Ramos (cell line): ENCODE measurements at regions not wholly inside any gene's neighbourhood (a gene's known extent, or its start where the extent isn't known, plus 50 kb on each side); places are given as distances from the start of the nearest gene placed in this dataset.
"Not testable (repeated sequence)": the region's sequence is repeated elsewhere in the genome, so short reads cannot be mapped to it uniquely, and the experiment has no call there.

Experiments used
- in situ Hi-C: fragments of 300-500 bp; cut with MboI; formaldehyde crosslinking; loops from one replicate; pipeline ENCODE4 v1.14.3; 2022; ENCODE audit warnings: low sequenced_read_pairs; ENCODE audit not compliant: unreplicated experiment

- in situ Hi-C loops = not testable (repeated sequence)
Measured at GRCh38 chr10:78096486-78096885, 62.8 kb downstream of the RPS24 start.

- in situ Hi-C loops = not testable (repeated sequence)
Measured at GRCh38 chr10:78102593-78102992, 68.9 kb downstream of the RPS24 start.

GRCh38 chr10:78109210-78109609 lies 75.5 kb downstream of the RPS24 start:
- in situ Hi-C loops = no loop called here

DNA sequence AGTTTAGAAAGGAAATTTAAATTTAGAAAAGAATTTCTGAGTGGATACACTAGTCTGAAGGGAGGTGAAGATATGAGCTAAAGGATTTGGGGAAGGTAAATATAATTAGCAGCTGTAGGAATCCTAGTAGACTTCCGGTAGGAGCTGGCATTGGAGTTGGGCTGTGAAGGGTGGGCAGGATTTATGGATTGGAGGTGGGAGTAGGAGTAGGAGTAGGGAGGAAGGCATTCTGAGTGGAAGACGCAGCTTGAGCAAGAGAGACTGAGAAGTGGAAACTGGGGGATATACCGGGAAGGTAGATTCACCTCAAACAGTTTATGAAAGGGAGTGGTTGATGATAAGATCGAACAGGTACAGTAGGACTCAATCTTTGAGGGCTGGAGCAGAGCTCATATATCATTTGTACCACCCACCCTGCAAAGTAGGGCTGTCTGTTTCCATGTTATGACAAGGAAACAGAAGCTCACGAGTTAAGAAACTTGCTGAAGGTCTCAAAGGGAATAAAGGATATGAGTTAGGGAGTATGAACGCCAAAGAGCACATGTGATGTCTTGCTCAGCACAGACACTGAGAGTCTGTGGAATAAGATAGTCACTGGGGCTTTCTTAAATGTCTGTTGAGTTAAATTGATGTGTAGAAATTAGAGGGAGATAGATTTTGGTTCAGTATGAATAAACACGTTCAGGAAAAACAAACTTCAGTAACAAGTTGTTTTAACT lies 81.6 kb downstream of the RPS24 start:
- in situ Hi-C loops = no loop called here

DNA sequence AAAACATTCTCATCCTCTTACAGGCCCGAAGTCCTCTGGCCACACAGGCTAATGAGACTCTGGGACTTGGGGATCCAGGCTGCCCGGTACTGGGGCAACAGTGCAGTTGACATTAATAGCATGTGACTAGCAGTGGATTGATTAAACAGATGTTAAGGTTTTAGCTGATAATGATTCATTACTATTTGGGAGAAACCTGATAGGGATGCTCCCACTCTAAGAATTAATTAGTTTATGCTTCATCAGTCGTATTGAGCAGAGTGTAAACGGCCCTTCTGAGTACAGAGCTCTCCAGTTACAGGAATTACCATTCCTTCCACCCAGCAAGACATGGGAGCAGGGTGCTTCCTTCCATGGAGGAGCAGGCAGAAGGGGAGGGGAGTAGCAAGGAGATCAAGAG lies 82.7 kb downstream of the RPS24 start:
- in situ Hi-C loops = no loop called here

DNA sequence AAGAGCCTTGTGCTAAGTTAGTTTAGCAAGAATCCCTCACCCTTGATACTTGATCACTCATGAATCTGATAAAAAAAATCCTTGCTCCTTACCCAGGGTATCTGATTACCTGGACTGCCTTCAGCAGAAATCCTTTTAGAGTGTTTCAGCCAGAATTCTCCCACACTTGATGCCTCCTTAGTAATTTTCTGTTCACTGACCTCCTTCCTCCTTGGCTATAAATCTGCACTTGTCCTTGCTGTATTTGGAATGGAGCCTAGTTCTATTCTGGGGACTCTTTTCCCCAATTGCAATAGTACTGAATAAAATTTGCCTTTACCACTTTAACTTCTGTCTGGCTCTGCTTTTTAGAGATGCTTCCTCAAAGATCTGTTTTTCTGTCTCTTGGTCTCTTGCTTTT lies 84.9 kb downstream of the RPS24 start:
- in situ Hi-C loops = no loop called here

DNA sequence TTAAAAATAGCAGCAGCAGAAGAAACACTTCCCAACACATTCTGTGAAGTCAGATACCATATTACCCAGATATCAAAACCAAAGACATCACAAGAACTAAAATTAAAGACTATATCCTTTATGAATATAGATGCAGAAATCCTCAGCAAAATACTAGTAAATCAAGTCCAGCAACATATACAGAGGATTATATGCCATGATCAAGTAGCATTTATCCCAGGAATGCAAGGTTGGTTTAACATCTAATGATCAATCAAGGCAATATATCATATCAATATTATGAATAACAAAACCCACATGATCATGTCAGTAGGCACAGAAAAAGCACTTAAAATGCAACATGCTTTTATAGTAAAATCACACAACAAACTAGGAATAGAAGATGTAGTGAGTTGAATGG lies 88.1 kb downstream of the RPS24 start:
- in situ Hi-C loops = no loop called here

DNA sequence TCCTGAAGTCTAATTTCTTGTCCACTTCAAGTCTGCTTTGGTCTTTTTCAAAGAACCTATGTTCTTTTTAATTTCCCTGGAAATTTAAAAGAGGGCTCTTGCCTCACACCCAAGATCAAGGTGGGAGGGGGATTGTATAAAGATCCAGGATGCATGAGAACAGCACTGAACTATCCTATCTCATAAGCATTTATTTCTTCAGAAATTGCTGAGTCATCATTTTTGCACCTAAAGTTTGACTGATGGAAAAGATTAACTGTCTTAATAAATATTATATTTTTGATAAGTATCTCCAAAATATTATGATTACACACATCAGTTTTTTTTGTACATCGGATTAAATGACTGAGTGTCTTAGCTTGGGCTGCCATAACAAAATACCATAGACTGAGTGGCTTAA lies 90.5 kb downstream of the RPS24 start:
- in situ Hi-C loops = no loop called here

- in situ Hi-C loops = no loop called here
Measured at GRCh38 chr10:78129211-78129610, 95.5 kb downstream of the RPS24 start.

DNA sequence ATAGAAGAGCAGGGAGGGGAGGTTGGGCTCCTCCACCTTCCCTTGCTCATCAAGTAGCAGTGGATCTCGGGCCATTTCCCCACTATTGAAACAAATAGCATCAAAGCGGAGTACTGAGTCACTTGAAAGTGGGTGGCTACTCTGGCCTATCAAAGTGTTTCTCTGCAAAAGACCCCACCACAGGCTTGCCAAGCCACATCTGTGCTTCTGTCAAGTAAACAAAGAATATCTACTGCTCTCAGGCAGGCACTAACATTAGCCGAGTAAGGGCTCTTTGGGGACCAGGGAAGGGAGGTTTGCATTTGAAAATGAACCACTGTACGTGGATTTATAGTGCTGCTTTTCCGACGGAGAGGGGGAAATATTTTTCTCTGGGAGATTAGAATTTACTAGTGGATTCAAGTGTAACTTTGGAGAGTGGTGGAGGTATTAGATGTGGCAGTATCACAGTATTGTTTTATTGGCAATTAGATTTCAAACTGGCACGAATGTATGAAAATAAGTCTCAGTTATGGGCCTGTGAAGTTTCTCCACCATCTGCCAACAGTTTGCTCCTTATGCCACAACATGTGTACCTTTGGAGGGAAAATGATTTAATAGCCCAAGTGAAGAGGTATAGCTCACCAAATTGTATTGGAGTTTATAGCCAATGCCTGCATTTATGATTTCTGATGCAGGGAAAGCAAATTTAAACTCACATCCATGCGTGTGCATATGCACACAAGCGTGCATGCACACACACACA lies 97.5 kb downstream of the RPS24 start:
- in situ Hi-C loops = no loop called here

DNA sequence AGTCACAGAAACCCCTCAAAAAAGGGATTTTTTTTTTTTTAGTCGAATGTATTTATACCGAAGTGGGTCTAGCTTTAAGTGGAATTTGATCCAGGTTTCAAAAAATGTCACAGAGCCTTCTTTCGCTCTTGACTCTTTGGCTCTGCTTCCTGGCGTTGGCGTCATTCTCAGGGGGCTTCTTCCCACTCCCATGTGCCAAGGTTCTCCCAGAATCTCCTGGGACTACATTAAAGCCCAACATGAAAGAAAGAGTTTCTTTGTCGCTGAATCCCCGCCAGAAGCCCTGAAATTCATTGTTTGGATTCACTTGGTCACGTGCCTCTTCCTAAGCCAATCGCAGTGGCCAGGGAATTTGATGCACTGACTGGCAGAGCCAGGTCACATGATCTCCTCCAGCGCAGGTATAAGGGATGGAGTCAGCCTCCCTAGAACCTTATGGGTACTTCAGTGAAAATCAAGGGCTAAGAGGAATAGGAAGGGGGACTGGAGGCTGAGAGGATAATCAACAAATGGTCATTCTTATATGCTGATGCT lies 101.2 kb downstream of the RPS24 start:
- in situ Hi-C loops = no loop called here

DNA sequence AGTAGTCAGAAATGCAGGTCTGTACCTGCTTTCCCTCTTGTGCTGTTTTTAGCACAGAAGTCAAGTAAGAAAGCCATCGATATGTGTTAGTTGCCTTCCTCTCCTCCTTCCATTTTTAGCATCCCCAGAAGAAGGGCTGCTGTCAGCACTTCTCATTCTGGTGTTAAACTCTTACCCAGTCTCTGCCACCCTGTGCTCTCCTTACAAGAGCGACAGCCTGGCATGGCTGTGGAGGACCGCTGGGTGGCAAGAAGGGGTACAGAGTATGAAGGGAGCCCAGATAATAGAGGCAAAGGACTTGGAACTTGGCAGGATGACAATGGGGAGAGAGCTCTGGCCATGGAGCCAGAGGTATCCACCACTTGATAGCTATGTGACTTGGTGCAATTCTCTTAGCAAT lies 103.5 kb downstream of the RPS24 start:
- in situ Hi-C loops = no loop called here

DNA sequence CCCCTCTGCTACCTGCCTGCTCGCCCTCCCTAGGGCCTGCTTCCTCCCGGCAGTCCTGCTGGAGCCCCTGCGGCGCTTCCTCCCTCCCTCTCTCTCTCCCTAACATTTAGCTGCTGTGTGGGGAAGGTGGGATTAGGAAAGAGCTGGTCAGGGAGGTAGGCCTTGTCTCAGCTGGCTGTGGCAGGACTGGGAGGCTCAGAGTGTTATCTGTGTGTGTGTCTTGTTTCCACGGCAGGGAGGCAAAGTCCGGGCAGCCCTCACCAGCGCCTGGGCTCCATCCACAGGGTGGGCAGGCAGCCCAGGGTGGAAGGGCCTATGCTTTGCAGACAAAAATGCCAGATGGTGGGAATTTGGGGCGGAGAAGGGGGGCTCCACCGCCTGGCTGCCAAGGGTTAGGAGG lies 105.7 kb downstream of the RPS24 start:
- in situ Hi-C loops = no loop called here

- in situ Hi-C loops = no loop called here
Measured at GRCh38 chr10:78140066-78140630, 106.5 kb downstream of the RPS24 start.

- in situ Hi-C loops = no loop called here
Measured at GRCh38 chr10:78143576-78143975, 109.9 kb downstream of the RPS24 start.

GRCh38 chr10:78146200-78146599 lies 112.5 kb downstream of the RPS24 start:
- in situ Hi-C loops = no loop called here

- in situ Hi-C loops = no loop called here
Measured at GRCh38 chr10:78147202-78147601, 113.5 kb downstream of the RPS24 start.

GRCh38 chr10:78148216-78148960 lies 114.7 kb downstream of the RPS24 start:
- in situ Hi-C loops = no loop called here

DNA sequence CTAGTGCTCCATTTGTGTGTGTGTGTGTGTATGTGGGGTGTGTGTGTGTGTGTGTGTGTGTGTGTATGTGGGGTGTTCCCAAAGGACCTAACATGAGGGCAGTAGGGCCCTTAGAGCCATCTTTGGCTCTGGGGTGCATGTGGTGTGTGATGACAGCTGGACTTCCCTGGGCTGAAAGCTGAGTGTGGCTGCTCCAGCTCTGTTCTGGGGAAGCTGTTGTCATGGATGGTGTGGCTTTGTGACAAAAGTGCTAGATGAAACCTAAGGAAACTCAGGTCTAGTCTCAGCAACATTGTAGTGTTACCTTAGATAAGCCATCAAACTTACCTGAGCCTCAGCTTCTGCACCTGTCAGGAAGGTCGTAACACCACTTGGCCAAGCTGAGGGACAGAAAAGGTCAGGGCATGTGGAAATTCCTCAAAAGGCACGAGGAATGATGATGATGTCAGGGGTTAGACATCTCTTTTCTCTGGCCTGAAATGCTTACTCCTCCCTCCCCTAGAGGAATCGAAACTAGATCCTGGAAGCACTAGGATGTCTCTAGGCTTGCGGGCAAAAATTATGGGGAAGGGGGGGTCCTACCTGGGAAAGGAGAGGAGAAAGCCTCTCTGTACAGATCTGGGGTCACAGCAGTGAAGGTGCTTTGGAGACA lies 115.4 kb downstream of the RPS24 start:
- in situ Hi-C loops = no loop called here

- in situ Hi-C loops = no loop called here
Measured at GRCh38 chr10:78150756-78151155, 117.1 kb downstream of the RPS24 start.
